SK-N-SH (cell line): ENCODE measurements at regions not wholly inside any gene's neighbourhood (a gene's known extent, or its start where the extent isn't known, plus 50 kb on each side); places are given as distances from the start of the nearest gene placed in this dataset.

ENCODE experiments used
- CTCF ChIA-PET: fragments of 300-600, 350-600 bp; formaldehyde crosslinking; extraction: SDS; loops from one replicate; lab custom pipeline; 2021; lab: Yijun Ruan, JAX
- POLR2A ChIA-PET: fragments of 350-600 bp; sonication (Branson Sonifier 250); formaldehyde crosslinking; extraction: SDS; loops from one replicate; lab custom pipeline; 2020; ENCODE audit warnings: antibody characterized with exemption, inconsistent platforms; lab: Yijun Ruan, JAX
- DNase-seq: peaks from one replicate; pipeline ENCODE4 v3.0.0; 2012
- H2AFZ ChIP-seq: fragments of 200-600 bp; sonication (generic); 2 replicates; pipeline ENCODE4 v1.8.1; 2016; ENCODE audit warnings: antibody characterized with exemption, mild to moderate bottlenecking, low read depth
- H3F3A ChIP-seq: fragments of 200-600 bp; sonication (generic); replicated peaks from 2 replicates; pipeline ENCODE3; 2016; ENCODE audit warnings: antibody characterized with exemption, mild to moderate bottlenecking; ENCODE audit not compliant: insufficient read depth
- H3K27ac ChIP-seq, 2 experiments: fragments of 200-500 bp in 1 of 2; fragments of 200-600 bp in 1 of 2; sonication (Bioruptor generic) in 1 of 2; sonication (generic), shearing (Covaris generic) in 1 of 2; 2 replicates each; pipeline versions ENCODE4 v1.5.1 to v1.6.1; 2014 to 2016; ENCODE audit warnings: low read depth in 2 of 2, inconsistent platforms in 1 of 2, low read length in 1 of 2, mild to moderate bottlenecking in 1 of 2, mixed read lengths in 1 of 2
- H3K27me3 ChIP-seq: fragments of 200-600 bp; sonication (generic), shearing (Covaris generic); 2 replicates; pipeline ENCODE4 v1.6.1; 2016; ENCODE audit warnings: mixed run types; ENCODE audit not compliant: insufficient read depth
- H3K36me3 ChIP-seq, 2 experiments: fragments of 200-500 bp in 1 of 2; fragments of 200-600 bp in 1 of 2; sonication (Bioruptor generic) in 1 of 2; sonication (generic) in 1 of 2; replicated peaks in 1 of 2; 2 replicates each; pipeline versions ENCODE3 to v1.5.1; 2014 to 2016; ENCODE audit warnings: low read length in 1 of 2, mild to moderate bottlenecking in 1 of 2; ENCODE audit not compliant: insufficient read depth in 2 of 2, control insufficient read depth in 1 of 2
- H3K4me1 ChIP-seq, 2 experiments: fragments of 200-500 bp in 1 of 2; fragments of 200-600 bp in 1 of 2; sonication (Bioruptor generic) in 1 of 2; sonication (generic), shearing (Covaris generic) in 1 of 2; 2 replicates each; pipeline versions ENCODE4 v1.5.1 to v1.6.1; 2014 to 2016; ENCODE audit warnings: low read depth in 1 of 2, low read length in 1 of 2, mixed run types in 1 of 2; ENCODE audit not compliant: insufficient read depth in 2 of 2, control insufficient read depth in 1 of 2
- H3K4me2 ChIP-seq: fragments of 200-600 bp; sonication (generic), shearing (Covaris generic); 2 replicates; pipeline ENCODE4 v1.6.1; 2017; ENCODE audit warnings: mixed run types
- H3K4me3 ChIP-seq, 2 experiments: fragments of 200-500 bp in 1 of 2; fragments of 200-600 bp in 1 of 2; sonication (Bioruptor generic) in 1 of 2; sonication (generic), shearing (Covaris generic) in 1 of 2; 2 replicates each; pipeline versions ENCODE4 v1.5.1 to v1.8.1; 2014 to 2016; ENCODE audit warnings: low read depth in 2 of 2, inconsistent platforms in 1 of 2, low read length in 1 of 2, mild to moderate bottlenecking in 1 of 2, mixed read lengths in 1 of 2, moderate library complexity in 1 of 2
- H3K79me2 ChIP-seq: fragments of 200-600 bp; sonication (generic); 2 replicates; pipeline ENCODE4 v1.8.1; 2017; ENCODE audit warnings: mild to moderate bottlenecking; ENCODE audit not compliant: insufficient read depth
- H3K9ac ChIP-seq: fragments of 200-600 bp; sonication (generic); 2 replicates; pipeline ENCODE4 v1.6.1; 2017; ENCODE audit warnings: mixed run types
- H3K9me2 ChIP-seq: fragments of 200-600 bp; sonication (generic); 2 replicates; pipeline ENCODE4 v1.6.1; 2017; ENCODE audit warnings: mixed run types
- H3K9me3 ChIP-seq: fragments of 200-600 bp; sonication (generic); 2 replicates; pipeline ENCODE4 v1.6.1; 2017; ENCODE audit warnings: mixed run types, mild to moderate bottlenecking, moderate library complexity
- H4K20me1 ChIP-seq: fragments of 200-600 bp; sonication (generic); 2 replicates; pipeline ENCODE4 v1.6.1; 2017; ENCODE audit warnings: mild to moderate bottlenecking, mixed run types; ENCODE audit not compliant: insufficient read depth
- EZH2phosphoT487 ChIP-seq: fragments of 200-600 bp; sonication (generic); IDR thresholded peaks from 2 replicates; pipeline ENCODE4 v1.6.1; 2017; ENCODE audit warnings: low read depth, mixed run types, mild to moderate bottlenecking, antibody characterized with exemption, moderate library complexity, borderline replicate concordance
- FOSL2 ChIP-seq: IDR thresholded peaks from 2 replicates; pipeline ENCODE4 v1.4.0; 2012; ENCODE audit warnings: low read depth, mild to moderate bottlenecking, moderate library complexity, borderline replicate concordance
- FOXJ3 ChIP-seq: sonication (generic); formaldehyde crosslinking; IDR thresholded peaks from 2 replicates; pipeline ENCODE4 v1.5.1; 2020; ENCODE audit warnings: mild to moderate bottlenecking, missing genetic modification reagents
- GABPA ChIP-seq: IDR thresholded peaks from 2 replicates; pipeline ENCODE4 v1.4.0; 2012; ENCODE audit warnings: low read depth, mild to moderate bottlenecking
- IRF3 ChIP-seq: fragments of 150-350 bp; IDR thresholded peaks from 2 replicates; pipeline ENCODE4 v1.6.1; 2016; ENCODE audit warnings: mild to moderate bottlenecking, low read depth, low read length
- JUND ChIP-seq: IDR thresholded peaks from 2 replicates; pipeline ENCODE4 v1.4.0; 2012
- MAX ChIP-seq: IDR thresholded peaks from 2 replicates; pipeline ENCODE4 v1.4.0; 2012; ENCODE audit warnings: low read depth
- MXI1 ChIP-seq: IDR thresholded peaks from 2 replicates; pipeline ENCODE4 v1.6.1; 2012; ENCODE audit warnings: mild to moderate bottlenecking, low read depth, low read length, improper control_type of control experiment
- NRF1 ChIP-seq: IDR thresholded peaks from 2 replicates; pipeline ENCODE4 v1.6.1; 2012; ENCODE audit warnings: low read depth, mild to moderate bottlenecking, low read length
- RCOR1 ChIP-seq: fragments of 150-350 bp; IDR thresholded peaks from 2 replicates; pipeline ENCODE4 v1.6.1; 2017; ENCODE audit warnings: antibody characterized with exemption, low read length
- TEAD4 ChIP-seq: IDR thresholded peaks from 2 replicates; pipeline ENCODE4 v1.4.0; 2012; ENCODE audit warnings: mild to moderate bottlenecking, borderline replicate concordance; ENCODE audit not compliant: insufficient read depth
- USF2 ChIP-seq: fragments of 150-350 bp; IDR thresholded peaks from 2 replicates; pipeline ENCODE4 v1.6.1; 2017; ENCODE audit warnings: antibody characterized with exemption, low read length, low read depth, borderline replicate concordance
- WGBS: methylation state at CpG from one replicate; pipeline ENCODE4 v1.1.6; 2017; ENCODE audit warnings: low lambda C conversion rate; 5-methylcytosine and 5-hydroxymethylcytosine counted together
- TF ChIP-seq, protein P1 (sequence below): fragments of 200-600 bp; sonication (generic); IDR thresholded peaks from 2 replicates; pipeline ENCODE4 v1.6.1; 2017; ENCODE audit warnings: antibody characterized with exemption, mild to moderate bottlenecking, moderate library complexity
- TF ChIP-seq, protein P2 (sequence below): IDR thresholded peaks from 2 replicates; pipeline ENCODE4; 2012
- TF ChIP-seq, protein P3 (sequence below): IDR thresholded peaks from 2 replicates; pipeline ENCODE4 v1.4.0; 2012; ENCODE audit warnings: low read depth, borderline replicate concordance
- TF ChIP-seq, protein P4 (sequence below): IDR thresholded peaks from 2 replicates; pipeline ENCODE4 v1.4.0; 2012; ENCODE audit warnings: low read depth, borderline replicate concordance

DNA sequence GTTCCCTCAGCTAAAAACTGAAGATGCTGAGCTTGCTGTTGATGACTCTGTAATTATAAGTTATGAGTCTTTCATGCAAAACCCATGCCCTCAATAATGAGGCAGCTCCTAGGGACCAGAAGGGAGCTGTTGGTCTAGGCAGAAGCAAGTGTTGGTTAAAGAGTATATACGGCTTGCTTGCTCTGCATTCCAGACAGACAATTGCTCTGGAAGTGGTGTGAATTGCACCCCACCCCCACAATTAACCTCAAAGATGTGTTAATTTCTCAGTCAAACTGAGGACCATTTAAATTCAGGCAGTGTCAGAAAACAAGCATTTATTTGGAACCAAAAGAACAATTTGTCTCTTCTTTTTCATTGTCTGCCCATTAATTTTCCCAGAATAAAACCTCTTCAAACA is 163.5 kb upstream of the EOMES start:
- CTCF ChIA-PET: no interaction called here
- WGBS: 6% methylated on average over 1 of the region's 1 CpG
- no peak for DNase-seq
- Histone ChIP-seq H3K27me3 (no peaks in the 10 kb centered on the region), H2AFZ (no peak overlapping the region), H3K9ac (no peak overlapping the region), H4K20me1 (no peaks in the 10 kb centered on the region), H3K27ac (no peak overlapping the region), H3K36me3 (no peaks in the 10 kb centered on the region), H3K4me3 (no peak overlapping the region), H3K79me2 (no peaks in the 10 kb centered on the region), H3K4me1 (no peaks in the 10 kb centered on the region), H3K9me3 (no peaks in the 10 kb centered on the region), H3K4me2 (no peak overlapping the region), H3F3A (no peaks in the 10 kb centered on the region), H3K9me2 (no peaks in the 10 kb centered on the region)
- TF ChIP-seq MXI1: no peak
- no peak for TF ChIP-seq MAX
- TF ChIP-seq NRF1: no peak
- TF ChIP-seq, protein P1, sequence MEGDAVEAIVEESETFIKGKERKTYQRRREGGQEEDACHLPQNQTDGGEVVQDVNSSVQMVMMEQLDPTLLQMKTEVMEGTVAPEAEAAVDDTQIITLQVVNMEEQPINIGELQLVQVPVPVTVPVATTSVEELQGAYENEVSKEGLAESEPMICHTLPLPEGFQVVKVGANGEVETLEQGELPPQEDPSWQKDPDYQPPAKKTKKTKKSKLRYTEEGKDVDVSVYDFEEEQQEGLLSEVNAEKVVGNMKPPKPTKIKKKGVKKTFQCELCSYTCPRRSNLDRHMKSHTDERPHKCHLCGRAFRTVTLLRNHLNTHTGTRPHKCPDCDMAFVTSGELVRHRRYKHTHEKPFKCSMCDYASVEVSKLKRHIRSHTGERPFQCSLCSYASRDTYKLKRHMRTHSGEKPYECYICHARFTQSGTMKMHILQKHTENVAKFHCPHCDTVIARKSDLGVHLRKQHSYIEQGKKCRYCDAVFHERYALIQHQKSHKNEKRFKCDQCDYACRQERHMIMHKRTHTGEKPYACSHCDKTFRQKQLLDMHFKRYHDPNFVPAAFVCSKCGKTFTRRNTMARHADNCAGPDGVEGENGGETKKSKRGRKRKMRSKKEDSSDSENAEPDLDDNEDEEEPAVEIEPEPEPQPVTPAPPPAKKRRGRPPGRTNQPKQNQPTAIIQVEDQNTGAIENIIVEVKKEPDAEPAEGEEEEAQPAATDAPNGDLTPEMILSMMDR: no peak
- no peak for TF ChIP-seq TEAD4
- TF ChIP-seq RCOR1: no peak
- TF ChIP-seq, protein P2, sequence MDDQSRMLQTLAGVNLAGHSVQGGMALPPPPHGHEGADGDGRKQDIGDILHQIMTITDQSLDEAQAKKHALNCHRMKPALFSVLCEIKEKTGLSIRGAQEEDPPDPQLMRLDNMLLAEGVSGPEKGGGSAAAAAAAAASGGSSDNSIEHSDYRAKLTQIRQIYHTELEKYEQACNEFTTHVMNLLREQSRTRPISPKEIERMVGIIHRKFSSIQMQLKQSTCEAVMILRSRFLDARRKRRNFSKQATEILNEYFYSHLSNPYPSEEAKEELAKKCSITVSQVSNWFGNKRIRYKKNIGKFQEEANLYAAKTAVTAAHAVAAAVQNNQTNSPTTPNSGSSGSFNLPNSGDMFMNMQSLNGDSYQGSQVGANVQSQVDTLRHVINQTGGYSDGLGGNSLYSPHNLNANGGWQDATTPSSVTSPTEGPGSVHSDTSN: no peak
- TF ChIP-seq IRF3: no peak
- TF ChIP-seq FOSL2: no peak
- TF ChIP-seq GABPA: no peak
- TF ChIP-seq FOXJ3 (CRISPR knock-in tag): no peak
- TF ChIP-seq, protein P3, sequence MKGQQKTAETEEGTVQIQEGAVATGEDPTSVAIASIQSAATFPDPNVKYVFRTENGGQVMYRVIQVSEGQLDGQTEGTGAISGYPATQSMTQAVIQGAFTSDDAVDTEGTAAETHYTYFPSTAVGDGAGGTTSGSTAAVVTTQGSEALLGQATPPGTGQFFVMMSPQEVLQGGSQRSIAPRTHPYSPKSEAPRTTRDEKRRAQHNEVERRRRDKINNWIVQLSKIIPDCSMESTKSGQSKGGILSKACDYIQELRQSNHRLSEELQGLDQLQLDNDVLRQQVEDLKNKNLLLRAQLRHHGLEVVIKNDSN: no peak
- no peak for TF ChIP-seq EZH2phosphoT487
- POLR2A ChIA-PET: no interaction called here

- Histone ChIP-seq H3K4me1 (no peaks in the 10 kb centered on the region), H3K27me3 (no peaks in the 10 kb centered on the region), H3K4me3 (no peak overlapping the region), H3K79me2 (no peaks in the 10 kb centered on the region), H4K20me1 (no peaks in the 10 kb centered on the region), H3F3A (no peaks in the 10 kb centered on the region), H3K27ac (no peak overlapping the region), H3K4me2 (no peak overlapping the region)
- TF ChIP-seq USF2 (no peak), EZH2phosphoT487 (no peak), RCOR1 (no peak), NRF1 (no peak), JUND (no peak)
- TF ChIP-seq, protein P3: no peak
- TF ChIP-seq, protein P4, sequence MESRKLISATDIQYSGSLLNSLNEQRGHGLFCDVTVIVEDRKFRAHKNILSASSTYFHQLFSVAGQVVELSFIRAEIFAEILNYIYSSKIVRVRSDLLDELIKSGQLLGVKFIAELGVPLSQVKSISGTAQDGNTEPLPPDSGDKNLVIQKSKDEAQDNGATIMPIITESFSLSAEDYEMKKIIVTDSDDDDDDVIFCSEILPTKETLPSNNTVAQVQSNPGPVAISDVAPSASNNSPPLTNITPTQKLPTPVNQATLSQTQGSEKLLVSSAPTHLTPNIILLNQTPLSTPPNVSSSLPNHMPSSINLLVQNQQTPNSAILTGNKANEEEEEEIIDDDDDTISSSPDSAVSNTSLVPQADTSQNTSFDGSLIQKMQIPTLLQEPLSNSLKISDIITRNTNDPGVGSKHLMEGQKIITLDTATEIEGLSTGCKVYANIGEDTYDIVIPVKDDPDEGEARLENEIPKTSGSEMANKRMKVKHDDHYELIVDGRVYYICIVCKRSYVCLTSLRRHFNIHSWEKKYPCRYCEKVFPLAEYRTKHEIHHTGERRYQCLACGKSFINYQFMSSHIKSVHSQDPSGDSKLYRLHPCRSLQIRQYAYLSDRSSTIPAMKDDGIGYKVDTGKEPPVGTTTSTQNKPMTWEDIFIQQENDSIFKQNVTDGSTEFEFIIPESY: no peak
- TF ChIP-seq, all 33 proteins: peak for 0
- no peak overlapping the region for H3K9ac ChIP-seq
- no peaks in the 10 kb centered on the region for H3K36me3 ChIP-seq
- H2AFZ ChIP-seq: no peak overlapping the region
- ChIA-PET POLR2A (no interaction called here), CTCF (interaction anchor here (0.8 kb wide), 1 partner anchor 58 kb away, joined by 3 read pairs; no protein-coding TSS in a partner anchor)
- DNase-seq: no peak
- 0% methylated on average over 2 of the region's 2 CpGs for WGBS
- no peaks in the 10 kb centered on the region for H3K9me3 ChIP-seq
- H3K9me2 ChIP-seq: no peaks in the 10 kb centered on the region
Measured at GRCh38 chr3:27888562-27888961, 166.4 kb upstream of the EOMES start.
